IgD-negative memory B cell (primary cell): ENCODE measurements at regions not wholly inside any gene's neighbourhood (a gene's known extent, or its start where the extent isn't known, plus 50 kb on each side); places are given as distances from the start of the nearest gene placed in this dataset.
A peak's percentile ranks its signal among the peaks of the same experiment; 100 is the strongest.

Experiments
- H3K27ac Mint-ChIP-seq, 3 donors: one replicate each; pipeline ENCODE4 v1.8.0; 2020 to 2022; ENCODE audit warnings: mild to moderate bottlenecking in 3 of 3, mixed read lengths in 3 of 3, moderate library complexity in 1 of 3
- H3K27me3 Mint-ChIP-seq: one replicate; pipeline ENCODE4 v1.8.0; 2021; ENCODE audit warnings: mixed read lengths
- H3K36me3 Mint-ChIP-seq: one replicate; pipeline ENCODE4 v1.8.0; 2020; ENCODE audit warnings: mild to moderate bottlenecking, mixed read lengths
- H3K4me1 Mint-ChIP-seq, 3 donors: one replicate each; pipeline ENCODE4 v1.8.0; 2020 to 2022; ENCODE audit warnings: mixed read lengths in 3 of 3, mild to moderate bottlenecking in 1 of 3
- H3K4me3 Mint-ChIP-seq, 4 donors: one replicate each; pipeline ENCODE4 v1.8.0; 2020 to 2022; ENCODE audit warnings: mild to moderate bottlenecking in 4 of 4, mixed read lengths in 4 of 4, moderate library complexity in 3 of 4
- H3K9me3 Mint-ChIP-seq, 3 donors: one replicate each; pipeline ENCODE4 v1.8.0; 2020 to 2021; ENCODE audit warnings: mixed read lengths in 3 of 3, mild to moderate bottlenecking in 1 of 3

DNA sequence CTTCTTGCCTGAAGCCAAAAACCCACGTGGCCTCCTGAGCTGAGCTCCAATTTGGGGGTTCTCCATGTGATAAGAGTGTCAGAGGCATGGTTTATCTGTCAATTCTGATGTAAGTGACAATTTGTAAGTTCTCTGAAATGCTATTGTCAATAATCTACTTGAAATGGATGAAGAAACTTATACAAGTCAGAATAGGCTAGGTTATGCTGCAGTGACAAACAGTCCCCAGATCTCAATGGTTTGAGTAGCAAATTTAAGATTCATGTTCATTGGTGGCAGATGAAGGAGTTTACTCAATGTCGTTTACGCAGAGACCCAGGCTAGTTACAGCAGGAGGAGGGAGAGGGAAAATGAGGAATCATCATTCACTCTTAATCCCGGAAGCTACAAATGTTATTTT, 352.4 kb downstream of the KIF16B start:
- no peaks in the 10 kb centered on the region for H3K27me3 Mint-ChIP-seq
- no peaks in the 10 kb centered on the region for H3K4me1 Mint-ChIP-seq
- peaks cover 0 to 5% (median 4%) of the 10 kb centered on the region in 3 donors for H3K9me3 Mint-ChIP-seq
- no peak overlapping the region for H3K27ac Mint-ChIP-seq
- H3K36me3 Mint-ChIP-seq, result peaks cover 2% of the 10 kb centered on the region
- no peak overlapping the region for H3K4me3 Mint-ChIP-seq

GRCh38 chr20:16219182-16219581, 354.1 kb downstream of the KIF16B start:
- Mint-ChIP-seq H3K27me3 (peaks cover 2% of the 10 kb centered on the region), H3K4me3 (no peak overlapping the region), H3K27ac (no peak overlapping the region), H3K4me1 (peaks cover 0 to 2% (median 0%) of the 10 kb centered on the region in 3 donors), H3K9me3 (peaks cover 0 to 5% (median 4%) of the 10 kb centered on the region in 3 donors), H3K36me3 (peaks cover 2% of the 10 kb centered on the region)

- H3K9me3 Mint-ChIP-seq, result peaks cover 0 to 5% (median 4%) of the 10 kb centered on the region in 3 donors
- H3K36me3 Mint-ChIP-seq, result peaks cover 2% of the 10 kb centered on the region
- no peak overlapping the region for H3K27ac Mint-ChIP-seq
- H3K4me1 Mint-ChIP-seq, result peaks cover 0 to 2% (median 1%) of the 10 kb centered on the region in 3 donors
- H3K4me3 Mint-ChIP-seq, result no peak overlapping the region
- H3K27me3 Mint-ChIP-seq, result peaks cover 2% of the 10 kb centered on the region
Observed at GRCh38 chr20:16216914-16217230, 356.4 kb downstream of the KIF16B start.

- H3K9me3 Mint-ChIP-seq, result peaks cover 0 to 5% (median 4%) of the 10 kb centered on the region in 3 donors
- no peak overlapping the region for H3K27ac Mint-ChIP-seq
- peaks cover 0 to 2% (median 1%) of the 10 kb centered on the region in 3 donors for H3K4me1 Mint-ChIP-seq
- no peak overlapping the region for H3K4me3 Mint-ChIP-seq
- peaks cover 2% of the 10 kb centered on the region for H3K27me3 Mint-ChIP-seq
- H3K36me3 Mint-ChIP-seq, result peaks cover 2% of the 10 kb centered on the region
Observed at GRCh38 chr20:16216227-16216913, 356.9 kb downstream of the KIF16B start.

DNA sequence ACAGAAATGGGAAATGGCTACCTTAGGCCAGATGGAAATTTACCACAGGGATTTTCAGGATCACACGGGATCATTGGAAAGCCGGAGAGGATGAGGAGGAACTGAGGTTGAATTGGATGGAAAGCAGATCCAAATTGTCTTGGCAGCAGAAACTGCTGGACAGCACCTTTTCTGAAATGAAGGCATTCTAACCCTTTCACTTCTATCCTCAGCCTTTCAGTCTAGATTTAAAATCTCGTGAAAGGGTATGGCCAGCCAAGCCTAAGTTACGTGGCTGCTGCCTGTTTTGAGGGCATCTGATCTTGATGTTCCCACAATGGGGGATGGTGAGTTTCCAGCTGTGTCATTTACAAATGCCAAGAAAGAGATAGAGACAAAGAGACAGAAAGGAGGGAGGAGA, 358.2 kb downstream of the KIF16B start:
- H3K27me3 Mint-ChIP-seq, result peaks cover 2% of the 10 kb centered on the region
- H3K36me3 Mint-ChIP-seq, result peaks cover 2% of the 10 kb centered on the region
- H3K4me1 Mint-ChIP-seq, result peaks cover 0 to 2% (median 1%) of the 10 kb centered on the region in 3 donors
- H3K9me3 Mint-ChIP-seq, result peaks cover 0 to 1% (median 0%) of the 10 kb centered on the region in 3 donors
- H3K4me3 Mint-ChIP-seq, result no peak overlapping the region
- no peak overlapping the region for H3K27ac Mint-ChIP-seq

- peaks cover 0 to 1% (median 0%) of the 10 kb centered on the region in 3 donors for H3K9me3 Mint-ChIP-seq
- peaks cover 2% of the 10 kb centered on the region for H3K36me3 Mint-ChIP-seq
- H3K27ac Mint-ChIP-seq, result no peak overlapping the region
- peaks cover 0 to 2% (median 1%) of the 10 kb centered on the region in 3 donors for H3K4me1 Mint-ChIP-seq
- H3K4me3 Mint-ChIP-seq, result no peak overlapping the region
- H3K27me3 Mint-ChIP-seq, result peaks cover 2% of the 10 kb centered on the region
Observed at GRCh38 chr20:16212790-16213189, 360.5 kb downstream of the KIF16B start.

DNA sequence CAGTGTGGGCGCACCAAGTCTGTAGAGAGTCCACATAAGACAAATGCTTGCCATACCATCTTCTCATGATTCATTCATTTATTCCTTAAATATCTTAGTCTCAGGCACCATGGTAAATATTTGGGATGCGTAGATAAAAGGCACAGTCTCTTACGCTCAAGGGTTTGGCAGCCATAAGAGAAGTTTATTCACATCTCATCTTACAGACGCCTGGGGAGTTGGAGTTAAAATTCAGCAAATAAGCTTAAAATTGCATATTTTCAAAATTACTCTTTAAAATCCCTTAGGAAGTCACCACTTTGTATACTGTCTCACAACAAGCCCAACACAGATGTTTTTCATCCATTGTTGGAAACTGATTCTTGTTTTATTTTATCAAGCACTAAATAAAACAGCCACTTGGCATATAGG, 363.3 kb downstream of the KIF16B start:
- H3K27me3 Mint-ChIP-seq, result no peaks in the 10 kb centered on the region
- H3K9me3 Mint-ChIP-seq, result no peaks in the 10 kb centered on the region
- peaks cover 2% of the 10 kb centered on the region for H3K36me3 Mint-ChIP-seq
- no peak overlapping the region for H3K4me3 Mint-ChIP-seq
- peaks cover 6 to 12% (median 6%) of the 10 kb centered on the region in 3 donors for H3K4me1 Mint-ChIP-seq
- H3K27ac Mint-ChIP-seq, result no peak overlapping the region

DNA sequence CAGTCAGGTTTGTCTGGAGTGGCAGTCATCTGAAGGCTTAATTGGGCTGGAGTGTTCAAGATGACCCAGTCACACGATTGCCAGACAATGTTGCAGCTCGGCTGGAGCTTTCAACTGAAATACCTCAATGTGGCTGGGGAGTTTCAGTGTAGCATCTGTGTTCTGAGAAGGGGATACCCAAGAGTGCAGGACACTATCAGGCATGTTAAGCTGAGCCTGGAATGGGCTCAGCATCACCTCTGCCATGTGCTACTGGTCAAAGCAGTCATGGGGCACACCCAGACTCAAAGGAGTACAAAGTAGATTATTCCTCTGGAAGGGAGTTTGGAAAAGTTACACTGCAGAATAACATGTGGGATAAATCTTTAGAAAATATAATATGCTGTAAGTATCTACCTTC, 363.9 kb downstream of the KIF16B start:
- Mint-ChIP-seq H3K4me3 (no peak overlapping the region), H3K9me3 (no peaks in the 10 kb centered on the region), H3K36me3 (peaks cover 2% of the 10 kb centered on the region), H3K27me3 (no peaks in the 10 kb centered on the region), H3K4me1 (peaks cover 6 to 12% (median 6%) of the 10 kb centered on the region in 3 donors), H3K27ac (no peak overlapping the region)

GRCh38 chr20:16208443-16208842, 364.8 kb downstream of the KIF16B start:
- Mint-ChIP-seq H3K36me3 (peaks cover 2% of the 10 kb centered on the region), H3K27me3 (no peaks in the 10 kb centered on the region), H3K4me1 (peaks cover 6 to 12% (median 6%) of the 10 kb centered on the region in 3 donors), H3K4me3 (no peak overlapping the region), H3K9me3 (no peaks in the 10 kb centered on the region), H3K27ac (no peak overlapping the region)

GRCh38 chr20:16206817-16207216, 366.4 kb downstream of the KIF16B start:
- H3K4me1 Mint-ChIP-seq, result peaks cover 5 to 15% (median 9%) of the 10 kb centered on the region in 3 donors
- peaks cover 0 to 3% (median 0%) of the 10 kb centered on the region in 3 donors for H3K9me3 Mint-ChIP-seq
- peak overlapping the region in 1 of 3 donors; percentile 35 for H3K27ac Mint-ChIP-seq
- no peaks in the 10 kb centered on the region for H3K27me3 Mint-ChIP-seq
- peaks cover 7% of the 10 kb centered on the region for H3K36me3 Mint-ChIP-seq
- no peak overlapping the region for H3K4me3 Mint-ChIP-seq

GRCh38 chr20:16205507-16205906, 367.7 kb downstream of the KIF16B start:
- Mint-ChIP-seq H3K4me1 (peaks cover 5 to 18% (median 10%) of the 10 kb centered on the region in 3 donors), H3K36me3 (peaks cover 6% of the 10 kb centered on the region), H3K27me3 (no peaks in the 10 kb centered on the region)

GRCh38 chr20:16203096-16203495, 370.2 kb downstream of the KIF16B start:
- Mint-ChIP-seq H3K36me3 (peaks cover 5% of the 10 kb centered on the region), H3K4me3 (no peak overlapping the region), H3K4me1 (peaks cover 5 to 18% (median 10%) of the 10 kb centered on the region in 3 donors), H3K9me3 (peaks cover 0 to 4% (median 0%) of the 10 kb centered on the region in 3 donors), H3K27me3 (no peaks in the 10 kb centered on the region), H3K27ac (no peak overlapping the region)

More at GRCh38 chr20:16205507-16205906, 367.7 kb downstream of the KIF16B start:
- Mint-ChIP-seq H3K27ac (no peak overlapping the region), H3K4me3 (no peak overlapping the region), H3K9me3 (peaks cover 0 to 3% (median 0%) of the 10 kb centered on the region in 3 donors)

DNA sequence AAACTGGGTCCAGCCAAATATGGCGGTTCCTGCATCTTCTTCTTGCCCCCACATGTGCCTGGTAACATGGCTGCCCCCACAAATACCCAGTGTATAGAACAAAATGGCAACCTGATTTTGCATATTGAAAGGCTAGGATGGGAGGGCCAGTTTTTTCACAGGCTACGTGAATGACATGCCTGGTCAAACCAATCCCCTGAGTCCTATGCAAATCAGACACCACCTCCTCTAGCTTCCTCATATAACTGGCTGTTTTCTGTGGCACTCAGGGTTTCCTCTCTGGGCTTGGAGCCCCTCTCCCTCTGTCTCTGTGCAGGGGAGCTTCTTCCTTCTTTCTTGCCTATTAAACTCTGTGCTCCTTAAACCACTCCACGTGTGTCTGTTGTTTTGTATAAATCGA, 372.1 kb downstream of the KIF16B start:
- Mint-ChIP-seq H3K36me3 (peaks cover 5% of the 10 kb centered on the region), H3K27ac (no peak overlapping the region), H3K9me3 (peaks cover 0 to 11% (median 0%) of the 10 kb centered on the region in 3 donors), H3K4me3 (no peak overlapping the region), H3K4me1 (peaks cover 0 to 10% (median 4%) of the 10 kb centered on the region in 3 donors), H3K27me3 (no peaks in the 10 kb centered on the region)

- no peak overlapping the region for H3K4me3 Mint-ChIP-seq
- H3K36me3 Mint-ChIP-seq, result no peaks in the 10 kb centered on the region
- H3K27me3 Mint-ChIP-seq, result no peaks in the 10 kb centered on the region
- no peak overlapping the region for H3K27ac Mint-ChIP-seq
- peaks cover 0 to 6% (median 4%) of the 10 kb centered on the region in 3 donors for H3K4me1 Mint-ChIP-seq
- H3K9me3 Mint-ChIP-seq, result peaks cover 0 to 9% (median 0%) of the 10 kb centered on the region in 3 donors
Observed at GRCh38 chr20:16197696-16198095, 375.6 kb downstream of the KIF16B start.

GRCh38 chr20:16195671-16196070, 377.6 kb downstream of the KIF16B start:
- H3K27me3 Mint-ChIP-seq, result no peaks in the 10 kb centered on the region
- no peak overlapping the region for H3K27ac Mint-ChIP-seq
- no peak overlapping the region for H3K4me3 Mint-ChIP-seq
- H3K9me3 Mint-ChIP-seq, result peaks cover 0 to 8% (median 0%) of the 10 kb centered on the region in 3 donors
- H3K36me3 Mint-ChIP-seq, result no peaks in the 10 kb centered on the region
- no peaks in the 10 kb centered on the region for H3K4me1 Mint-ChIP-seq
